Breast epithelium (tissue), 3 donors: ENCODE measurements at regions not wholly inside any gene's neighbourhood (a gene's known extent, or its start where the extent isn't known, plus 50 kb on each side); places are given as distances from the start of the nearest gene placed in this dataset.

Source experiments
- CTCF ChIP-seq, 3 donors: fragments of 450-650 bp; IDR thresholded peaks; one replicate each; pipeline ENCODE4 v1.5.1; 2016 to 2017; ENCODE audit warnings: antibody characterized with exemption in 3 of 3, mild to moderate bottlenecking in 3 of 3, moderate library complexity in 3 of 3
- POLR2A ChIP-seq: fragments of 450-650 bp; IDR thresholded peaks from one replicate; pipeline ENCODE4 v1.6.1; 2016; ENCODE audit warnings: antibody characterized with exemption, mild to moderate bottlenecking, moderate library complexity

- TF ChIP-seq CTCF (IDR thresholded peaks at IDR 0.05) (no peak), POLR2A (no peak)
Measured at GRCh38 chr1:238377280-238377919, 486.7 kb upstream of the ZP4 start.
